Mesenchymal stem cell (in vitro differentiated cells and primary cell): ENCODE measurements at regions not wholly inside any gene's neighbourhood (a gene's known extent, or its start where the extent isn't known, plus 50 kb on each side); places are given as distances from the start of the nearest gene placed in this dataset.

Experiments
- DNase-seq: peaks from one replicate; pipeline ENCODE4 v3.0.0-alpha.2; 2013
- H2AFZ ChIP-seq: one replicate; pipeline ENCODE4 v1.6.1; 2013; ENCODE audit warnings: low read depth, mild to moderate bottlenecking, control low read depth, inconsistent platforms, low read length, moderate library complexity
- H2AK5ac ChIP-seq: 2 replicates; pipeline ENCODE4 v1.6.1; 2013; ENCODE audit warnings: low read length, moderate library complexity, mild to moderate bottlenecking, inconsistent platforms; ENCODE audit not compliant: severe bottlenecking
- H2BK120ac ChIP-seq: one replicate; pipeline ENCODE4 v1.6.1; 2013; ENCODE audit warnings: low read depth, mild to moderate bottlenecking, inconsistent platforms, low read length, moderate library complexity
- H2BK12ac ChIP-seq, 2 experiments: one replicate each; pipeline ENCODE4 v1.6.1; 2013; ENCODE audit warnings: inconsistent platforms in 2 of 2, low read length in 2 of 2, mild to moderate bottlenecking in 2 of 2, moderate library complexity in 2 of 2, control low read depth in 1 of 2
- H2BK15ac ChIP-seq: one replicate; pipeline ENCODE4 v1.6.1; 2013; ENCODE audit warnings: mild to moderate bottlenecking, low read depth, inconsistent platforms; ENCODE audit not compliant: poor library complexity, severe bottlenecking
- H2BK5ac ChIP-seq: 2 replicates; pipeline ENCODE4 v1.6.1; 2013; ENCODE audit warnings: low read depth, mild to moderate bottlenecking, low read length, control low read depth, inconsistent platforms; ENCODE audit not compliant: poor library complexity, severe bottlenecking
- H3K14ac ChIP-seq, 2 experiments: one replicate each; pipeline ENCODE4 v1.6.1; 2013; ENCODE audit warnings: inconsistent platforms in 2 of 2, low read length in 2 of 2, control low read depth in 1 of 2, mild to moderate bottlenecking in 1 of 2, moderate library complexity in 1 of 2
- H3K18ac ChIP-seq, 2 experiments: one replicate each; pipeline ENCODE4 v1.6.1; 2013; ENCODE audit warnings: inconsistent platforms in 2 of 2, low read length in 2 of 2, control low read depth in 1 of 2, low read depth in 1 of 2, mild to moderate bottlenecking in 1 of 2
- H3K23ac ChIP-seq, 2 experiments: one replicate each; pipeline ENCODE4 v1.6.1; 2013; ENCODE audit warnings: inconsistent platforms in 2 of 2, low read length in 2 of 2, mild to moderate bottlenecking in 2 of 2, moderate library complexity in 2 of 2, control low read depth in 1 of 2
- H3K27ac ChIP-seq: 2 replicates; pipeline ENCODE4 v1.5.1; 2013; ENCODE audit warnings: mild to moderate bottlenecking, moderate library complexity, low read length, control low read depth, inconsistent platforms; ENCODE audit not compliant: poor library complexity, severe bottlenecking
- H3K27me3 ChIP-seq, 2 experiments: 2 replicates each; pipeline versions ENCODE4 v1.6.1 to v1.7.0; 2013; ENCODE audit warnings: low read length in 2 of 2, mild to moderate bottlenecking in 2 of 2, moderate library complexity in 2 of 2, control low read depth in 1 of 2, inconsistent platforms in 1 of 2; ENCODE audit not compliant: control insufficient read depth in 1 of 2, insufficient read depth in 1 of 2
- H3K36me3 ChIP-seq, 2 experiments: 2 replicates each; pipeline versions ENCODE4 v1.6.1 to v1.7.0; 2013; ENCODE audit warnings: low read length in 2 of 2, control low read depth in 1 of 2, inconsistent platforms in 1 of 2, low read depth in 1 of 2, mild to moderate bottlenecking in 1 of 2; ENCODE audit not compliant: insufficient read depth in 2 of 2, control insufficient read depth in 1 of 2
- H3K4ac ChIP-seq, 2 experiments: one replicate each; pipeline ENCODE4 v1.6.1; 2013; ENCODE audit warnings: inconsistent platforms in 2 of 2, low read length in 2 of 2, mild to moderate bottlenecking in 2 of 2, moderate library complexity in 2 of 2, control low read depth in 1 of 2, low read depth in 1 of 2
- H3K4me1 ChIP-seq: 2 replicates; pipeline ENCODE4 v1.6.1; 2013; ENCODE audit warnings: low read depth, low read length, control low read depth; ENCODE audit not compliant: control insufficient read depth, insufficient read depth
- H3K4me2 ChIP-seq: 2 replicates; pipeline ENCODE4 v1.6.1; 2013; ENCODE audit warnings: low read length, mild to moderate bottlenecking, inconsistent platforms; ENCODE audit not compliant: poor library complexity, severe bottlenecking
- H3K4me3 ChIP-seq, 2 experiments: 2 replicates each; pipeline versions ENCODE4 v1.5.1 to v1.7.0; 2013; ENCODE audit warnings: low read length in 2 of 2, mild to moderate bottlenecking in 2 of 2, control low read depth in 1 of 2, low read depth in 1 of 2; ENCODE audit not compliant: insufficient read depth in 1 of 2
- H3K79me1 ChIP-seq: replicated peaks from 2 replicates; pipeline ENCODE4 v1.6.1; 2013; ENCODE audit warnings: mild to moderate bottlenecking, control low read depth, low read length, inconsistent platforms; ENCODE audit not compliant: poor library complexity, severe bottlenecking
- H3K9ac ChIP-seq: 2 replicates; pipeline ENCODE4 v1.7.0; 2013; ENCODE audit warnings: mild to moderate bottlenecking, low read length, moderate library complexity
- H3K9me3 ChIP-seq: 2 replicates; pipeline ENCODE4 v1.7.0; 2013; ENCODE audit warnings: mild to moderate bottlenecking, low read length; ENCODE audit not compliant: control insufficient read depth
- H4K8ac ChIP-seq: one replicate; pipeline ENCODE4 v1.6.1; 2013; ENCODE audit warnings: inconsistent platforms, mild to moderate bottlenecking, low read length, moderate library complexity
- H4K91ac ChIP-seq: one replicate; pipeline ENCODE4 v1.6.1; 2013; ENCODE audit warnings: mild to moderate bottlenecking, low read length, inconsistent platforms
- whole genome bisulfite sequencing: methylation state at CpG from one replicate; pipeline ENCODE4 v1.1.7; 2013; ENCODE audit warnings: mixed read lengths; 5-methylcytosine and 5-hydroxymethylcytosine counted together

- H4K8ac ChIP-seq: no peak overlapping the region
- no peak overlapping the region for H3K4me2 ChIP-seq
- H3K79me1 ChIP-seq: no peaks in the 10 kb centered on the region
- H2AFZ ChIP-seq: no peak overlapping the region
- H3K36me3 ChIP-seq: no peaks in the 10 kb centered on the region
- peaks cover 2% of the 10 kb centered on the region for H3K4me1 ChIP-seq
- H3K4ac ChIP-seq: no peak overlapping the region
- H3K27me3 ChIP-seq: peaks cover 0 to 4% of the 10 kb centered on the region in 2 experiments
- 100% methylated on average over 7 of the region's 9 CpGs for WGBS
- H2BK5ac ChIP-seq: no peak overlapping the region
- no peaks in the 10 kb centered on the region for H3K9me3 ChIP-seq
- peak overlapping the region; percentile 23 for H2BK15ac ChIP-seq
- no peak overlapping the region for H3K14ac ChIP-seq
- H3K18ac ChIP-seq: peak overlapping the region in 1 of 2 experiments; percentile 34
- no peak overlapping the region for H3K4me3 ChIP-seq
- peak overlapping the region in 1 of 2 experiments; percentile 54 for H2BK12ac ChIP-seq
- no peak overlapping the region for H2AK5ac ChIP-seq
- no peak overlapping the region for H4K91ac ChIP-seq
- peak overlapping the region; percentile 19 for H2BK120ac ChIP-seq
- H3K23ac ChIP-seq: no peak overlapping the region
- H3K27ac ChIP-seq: no peak overlapping the region
- no peak overlapping the region for H3K9ac ChIP-seq
- peak; percentile 16 for DNase-seq
Observed at GRCh38 chr20:43853174-43853803, 61.4 kb upstream of the TOX2 start.

DNA sequence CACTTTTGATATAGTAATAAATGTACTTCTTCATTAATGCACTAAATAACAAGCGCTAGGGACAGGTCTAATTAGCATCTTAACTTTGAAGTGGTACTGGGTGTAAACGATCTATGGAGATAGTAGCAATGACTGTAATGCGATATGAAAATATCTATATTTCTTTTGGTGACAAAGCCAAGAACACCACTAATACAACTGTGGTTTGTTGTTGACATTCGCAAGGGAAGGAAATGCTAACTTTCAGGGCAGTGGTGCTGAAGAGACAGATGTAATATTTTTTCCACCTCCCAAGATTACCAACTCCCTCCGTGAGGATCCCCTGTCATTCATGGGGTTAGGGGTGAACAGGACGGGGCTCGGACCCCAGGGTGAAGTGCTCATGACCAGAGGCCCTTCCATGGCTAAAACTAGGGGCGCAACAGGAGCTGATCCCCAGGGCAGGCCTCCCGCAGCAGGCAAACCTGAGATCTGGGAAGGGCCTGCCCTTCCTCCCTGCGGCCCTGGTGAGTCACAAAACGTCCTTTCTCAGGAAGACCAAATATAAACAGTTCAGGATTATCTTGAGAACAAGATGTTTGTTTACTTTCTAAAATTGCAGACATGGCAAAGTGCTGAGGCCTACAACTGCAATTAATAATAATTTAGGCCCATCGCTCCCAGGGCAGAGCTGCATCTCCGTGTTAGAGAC is 65.0 kb upstream of the TOX2 start:
- Histone ChIP-seq H3K27ac (no peak overlapping the region), H2BK12ac (peak overlapping the region in 1 of 2 experiments; percentile 99), H3K27me3 (no peaks in the 10 kb centered on the region)

GRCh38 chr20:43846516-43846905 is 68.1 kb upstream of the TOX2 start:
- Histone ChIP-seq H3K9ac (no peak overlapping the region), H4K8ac (peak overlapping the region; percentile 67), H3K23ac (no peak overlapping the region), H3K14ac (no peak overlapping the region), H3K4ac (peak overlapping the region; percentile 7 to 80), H3K79me1 (no peaks in the 10 kb centered on the region), H3K27ac (no peak overlapping the region), H4K91ac (peak overlapping the region; percentile 80), H3K27me3 (no peaks in the 10 kb centered on the region), H2BK5ac (no peak overlapping the region), H2AK5ac (no peak overlapping the region), H3K9me3 (peaks cover 10% of the 10 kb centered on the region), H2BK15ac (no peak overlapping the region), H3K36me3 (no peaks in the 10 kb centered on the region), H3K4me3 (no peak overlapping the region), H3K4me1 (peaks cover 18% of the 10 kb centered on the region), H2AFZ (no peak overlapping the region), H2BK120ac (peak overlapping the region; percentile 75), H3K4me2 (no peak overlapping the region), H2BK12ac (peak overlapping the region; percentile 67 to 98), H3K18ac (peak overlapping the region; percentile 35 to 85)
- 43% methylated on average over 6 of the region's 6 CpGs for WGBS
- DNase-seq: peak; percentile 55

More for the DNA sequence above, 65.0 kb upstream of the TOX2 start:
- Histone ChIP-seq H3K4me3 (no peak overlapping the region), H4K91ac (peak overlapping the region; percentile 65), H3K4ac (peak overlapping the region in 1 of 2 experiments; percentile 95), H3K9ac (peak overlapping the region; percentile 39), H3K14ac (no peak overlapping the region), H2AFZ (no peak overlapping the region), H2BK5ac (no peak overlapping the region), H3K4me2 (no peak overlapping the region), H3K79me1 (no peaks in the 10 kb centered on the region), H3K9me3 (peaks cover 4% of the 10 kb centered on the region), H3K23ac (no peak overlapping the region), H3K18ac (peak overlapping the region; percentile 17 to 67), H3K4me1 (peaks cover 2% of the 10 kb centered on the region), H3K36me3 (no peaks in the 10 kb centered on the region), H2BK15ac (no peak overlapping the region), H2AK5ac (no peak overlapping the region), H4K8ac (peak overlapping the region; percentile 49), H2BK120ac (peak overlapping the region; percentile 90)
- DNase-seq: peak; percentile 95
- 2% methylated on average over 8 of the region's 13 CpGs for WGBS
